GM12878 (cell line): ENCODE measurements at regions not wholly inside any gene's neighbourhood (a gene's known extent, or its start where the extent isn't known, plus 50 kb on each side); places are given as distances from the start of the nearest gene placed in this dataset.

Source experiments
- ATAC-seq: fragments of 200-7000 bp; cut with Tn5 transposase; 3 replicates; pipeline ENCODE4 v1.9.1; 2020; ENCODE audit warnings: mild to moderate bottlenecking, moderate library complexity
- BruUV-seq: library from RNA; stranded (reverse); fragments of 400-500 nt; replicated peaks from 2 replicates; lab custom pipeline; 2021; lab: Mats Ljungman, UMichigan
- CTCF ChIA-PET: fragments of 300-600 bp; sonication (Branson Sonifier 250); formaldehyde crosslinking; extraction: SDS; loops from one replicate; lab custom pipeline; 2021; ENCODE audit warnings: inconsistent platforms; lab: Yijun Ruan, JAX
- POLR2A ChIA-PET: fragments of 350-600 bp; formaldehyde crosslinking; extraction: SDS; loops from one replicate; lab custom pipeline; 2021; ENCODE audit warnings: inconsistent platforms; lab: Charles Lee
- RAD21 ChIA-PET: fragments of 300-600 bp; sonication (Branson Sonifier 250); formaldehyde crosslinking; loops from one replicate; lab custom pipeline; 2023; ENCODE audit warnings: antibody characterized with exemption; ENCODE audit not compliant: unreplicated experiment; lab: Charles Lee
- SMC1A ChIA-PET: fragments of 300-600 bp; sonication (Branson Sonifier 250); formaldehyde crosslinking; loops from one replicate; lab custom pipeline; 2023; ENCODE audit not compliant: unreplicated experiment, uncharacterized antibody; lab: Charles Lee
- DNase-seq: peaks from one replicate; pipeline ENCODE4 v3.0.0-alpha.2; 2011; ENCODE audit warnings: low read depth, low spot score
- FAIRE-seq: peaks from 3 replicates; lab custom pipeline; 2011; peaks lifted over from hg19 to GRCh38; lab: Jason Lieb, UNC
- H2AFZ ChIP-seq: 2 replicates; pipeline ENCODE4 v1.6.0; 2011; ENCODE audit warnings: low read depth, low read length, control low read depth; ENCODE audit not compliant: control insufficient read depth
- H3K27ac ChIP-seq: 2 replicates; pipeline ENCODE4 v1.5.1; 2011; ENCODE audit warnings: control low read depth; ENCODE audit not compliant: control insufficient read depth, insufficient read depth
- H3K27me3 ChIP-seq, 2 experiments: replicated peaks in 1 of 2; 2 replicates each; pipeline versions ENCODE4 v1.6.0 to v1.6.1; 2011; ENCODE audit warnings: low read length in 1 of 2; ENCODE audit not compliant: control insufficient read depth in 2 of 2, insufficient read depth in 2 of 2
- H3K36me3 ChIP-seq, 2 experiments: 2 replicates each; pipeline ENCODE4 v1.5.1; 2011; ENCODE audit warnings: low read length in 1 of 2; ENCODE audit not compliant: control insufficient read depth in 2 of 2, insufficient read depth in 2 of 2
- H3K4me1 ChIP-seq: 2 replicates; pipeline ENCODE4 v1.6.1; 2011; ENCODE audit warnings: mild to moderate bottlenecking, low read length, moderate library complexity, mixed read lengths; ENCODE audit not compliant: control insufficient read depth, insufficient read depth
- H3K4me2 ChIP-seq: 2 replicates; pipeline ENCODE4 v1.6.0; 2011; ENCODE audit warnings: control low read depth; ENCODE audit not compliant: control insufficient read depth, insufficient read depth
- H3K4me3 ChIP-seq: fragments of 200-600 bp; sonication (generic); 2 replicates; pipeline ENCODE4 v1.5.1; 2016
- H3K79me2 ChIP-seq: 2 replicates; pipeline ENCODE4 v1.6.0; 2011; ENCODE audit warnings: low read length; ENCODE audit not compliant: control insufficient read depth, insufficient read depth
- H3K9ac ChIP-seq: 2 replicates; pipeline ENCODE4 v1.8.0; 2011; ENCODE audit warnings: low read length, control low read depth, mixed read lengths; ENCODE audit not compliant: control insufficient read depth, insufficient read depth
- H3K9me3 ChIP-seq: replicated peaks from 3 replicates; pipeline ENCODE4 v1.5.1; 2011; ENCODE audit warnings: mild to moderate bottlenecking, low read length; ENCODE audit not compliant: control insufficient read depth, insufficient read depth
- H4K20me1 ChIP-seq: 2 replicates; pipeline ENCODE4 v1.6.0; 2011; ENCODE audit not compliant: control insufficient read depth, insufficient read depth
- ATF3 ChIP-seq: IDR thresholded peaks from 2 replicates; pipeline ENCODE4 v1.6.1; 2011; ENCODE audit warnings: low read depth, mild to moderate bottlenecking, low read length, moderate library complexity, borderline replicate concordance; ENCODE audit errors: extremely low read depth
- CBX5 ChIP-seq: sonication (generic); IDR thresholded peaks from 2 replicates; pipeline ENCODE4 v1.6.1; 2016; ENCODE audit warnings: low read depth, moderate library complexity, mild to moderate bottlenecking, inconsistent platforms
- E2F8 ChIP-seq: fragments of 450-650 bp; IDR thresholded peaks from 2 replicates; pipeline ENCODE4 v1.6.1; 2018; ENCODE audit warnings: mild to moderate bottlenecking, low read depth, moderate library complexity; ENCODE audit not compliant: partially characterized antibody
- IRF3 ChIP-seq: fragments of 450-650 bp; IDR thresholded peaks from 2 replicates; pipeline ENCODE4 v1.6.1; 2014; ENCODE audit warnings: mild to moderate bottlenecking
- PKNOX1 ChIP-seq: fragments of 450-650 bp; IDR thresholded peaks from 2 replicates; pipeline ENCODE4 v1.6.1; 2016; ENCODE audit warnings: mild to moderate bottlenecking
- SRF ChIP-seq, 2 experiments: IDR thresholded peaks; 2 replicates each; pipeline ENCODE4 v1.6.1; 2011; ENCODE audit warnings: low read depth in 2 of 2, low read length in 2 of 2, mild to moderate bottlenecking in 1 of 2, moderate library complexity in 1 of 2
- YY1 ChIP-seq: IDR thresholded peaks from 2 replicates; pipeline ENCODE4 v1.6.1; 2011; ENCODE audit warnings: low read depth, mild to moderate bottlenecking, low read length
- WGBS: methylation state at CpG from one replicate; pipeline ENCODE4 v1.1.6; 2016; ENCODE audit warnings: low lambda C conversion rate; ENCODE audit not compliant: insufficient replicate concordance, insufficient coverage; ENCODE audit errors: missing lambda C conversion rate; 5-methylcytosine and 5-hydroxymethylcytosine counted together
- in situ Hi-C: fragments of 300-500 bp; cut with MboI; formaldehyde crosslinking; loops from 9 replicates; pipeline ENCODE4 v1.14.3; 2018; ENCODE audit warnings: mixed read lengths
- intact Hi-C: fragments of 100-400 bp; cut with micrococcal nuclease; formaldehyde crosslinking; loops from one replicate; pipeline ENCODE4 v1.14.2; 2022; ENCODE audit not compliant: unreplicated experiment
- TF ChIP-seq, protein P1 (sequence below): IDR thresholded peaks from 2 replicates; pipeline ENCODE4 v1.6.1; 2011; ENCODE audit warnings: low read depth, low read length, improper control_type of control experiment, borderline replicate concordance

GRCh38 chr13:52925775-52926285 lies 77.4 kb upstream of the PCDH8 start:
- Histone ChIP-seq H2AFZ (no peak overlapping the region), H3K9ac (no peak overlapping the region), H3K4me3 (no peak overlapping the region), H3K27me3 (no peaks in the 10 kb centered on the region; a peak in 1 of 4 replicates), H3K9me3 (no peaks in the 10 kb centered on the region), H3K27ac (no peak overlapping the region), H3K79me2 (no peaks in the 10 kb centered on the region), H3K4me2 (no peak overlapping the region), H3K36me3 (no peaks in the 10 kb centered on the region), H3K4me1 (peaks cover 10% of the 10 kb centered on the region), H4K20me1 (no peaks in the 10 kb centered on the region)
- SMC1A ChIA-PET: interaction anchor here (0.6 to 1.6 kb wide), 2 partner anchors 21 to 239 kb away, joined by 3 read pairs; no protein-coding TSS in a partner anchor
- no peak for ATAC-seq
- in situ Hi-C loops (no loop called here), intact Hi-C loops (no loop called here)
- 37% methylated on average over 13 of the region's 13 CpGs for WGBS
- POLR2A ChIA-PET: no interaction called here
- no TSS peak for BruUV-seq
- CTCF ChIA-PET: interaction anchor here (1.6 kb wide), 1 partner anchor 261 kb away, joined by 3 read pairs; no protein-coding TSS in a partner anchor
- FAIRE-seq: no peak
- no peak for DNase-seq
- RAD21 ChIA-PET: no interaction called here
- no peak for TF ChIP-seq CBX5
- TF ChIP-seq PKNOX1: no peak
- TF ChIP-seq YY1: no peak
- no peak for TF ChIP-seq SRF (IDR thresholded peaks at IDR 0.05; ENCODE audit: low read depth in 2 of 2, low read length in 2 of 2)

DNA sequence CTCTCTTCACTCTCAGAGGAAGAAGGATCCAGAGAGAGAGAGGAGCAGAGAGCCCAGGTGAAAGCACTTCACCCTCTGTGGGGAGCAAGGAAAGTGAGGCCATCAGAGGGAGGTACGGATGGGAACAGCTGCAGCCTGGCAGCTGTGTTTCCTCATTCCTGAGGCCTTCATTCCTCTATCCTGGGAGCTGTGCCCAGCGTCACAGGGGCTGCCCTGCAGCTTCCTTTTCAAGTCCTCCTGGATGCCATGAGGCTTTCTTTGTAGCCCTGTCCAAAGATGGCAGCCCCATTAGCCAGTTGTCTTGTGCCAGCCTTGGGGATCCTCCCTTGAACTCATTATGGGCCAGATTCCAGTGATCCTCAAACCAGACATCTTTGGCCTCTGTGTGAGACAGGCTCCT lies 76.8 kb upstream of the PCDH8 start:
- Histone ChIP-seq H4K20me1 (no peaks in the 10 kb centered on the region), H3K27me3 (no peaks in the 10 kb centered on the region; a peak in 1 of 4 replicates), H2AFZ (no peak overlapping the region), H3K9me3 (no peaks in the 10 kb centered on the region), H3K4me3 (no peak overlapping the region), H3K4me2 (no peak overlapping the region), H3K27ac (no peak overlapping the region), H3K79me2 (no peaks in the 10 kb centered on the region), H3K9ac (no peak overlapping the region), H3K4me1 (peaks cover 11% of the 10 kb centered on the region), H3K36me3 (no peaks in the 10 kb centered on the region)
- POLR2A ChIA-PET: no interaction called here
- no peak for FAIRE-seq
- WGBS: 0% methylated on average over 2 of the region's 2 CpGs
- SMC1A ChIA-PET: interaction anchor here (1.2 to 1.6 kb wide), 2 partner anchors 21 to 28 kb away, joined by 3 read pairs; no protein-coding TSS in a partner anchor
- CTCF ChIA-PET: interaction anchor here (1.6 kb wide), 1 partner anchor 260 kb away, joined by 3 read pairs; no protein-coding TSS in a partner anchor
- no peak for DNase-seq
- intact Hi-C loops (no loop called here), in situ Hi-C loops (no loop called here)
- no peak for ATAC-seq
- RAD21 ChIA-PET: no interaction called here
- no TSS peak for BruUV-seq
- TF ChIP-seq IRF3 (no peak), ATF3 (no peak), E2F8 (no peak)
- TF ChIP-seq, protein P1, sequence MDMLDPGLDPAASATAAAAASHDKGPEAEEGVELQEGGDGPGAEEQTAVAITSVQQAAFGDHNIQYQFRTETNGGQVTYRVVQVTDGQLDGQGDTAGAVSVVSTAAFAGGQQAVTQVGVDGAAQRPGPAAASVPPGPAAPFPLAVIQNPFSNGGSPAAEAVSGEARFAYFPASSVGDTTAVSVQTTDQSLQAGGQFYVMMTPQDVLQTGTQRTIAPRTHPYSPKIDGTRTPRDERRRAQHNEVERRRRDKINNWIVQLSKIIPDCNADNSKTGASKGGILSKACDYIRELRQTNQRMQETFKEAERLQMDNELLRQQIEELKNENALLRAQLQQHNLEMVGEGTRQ: no peak
